Adrenal gland (tissue), 5 donors: ENCODE measurements at regions not wholly inside any gene's neighbourhood (a gene's known extent, or its start where the extent isn't known, plus 50 kb on each side); places are given as distances from the start of the nearest gene placed in this dataset.

Experiments
- POLR2A ChIP-seq, 2 donors: fragments of 450-650 bp; IDR thresholded peaks; one replicate each; pipeline ENCODE4 v1.6.1; 2017; ENCODE audit warnings: antibody characterized with exemption in 2 of 2, mild to moderate bottlenecking in 2 of 2, moderate library complexity in 1 of 2
- TF ChIP-seq, protein P1 (sequence below), 6 experiments: fragments of 450-650 bp in 4 of 6; fragments of 200-600 bp in 2 of 6; sonication (generic) in 1 of 6; IDR thresholded peaks; 1 replicate in 5 of 6; 2 replicates in 1 of 6; pipeline versions ENCODE4 v1.5.1 to v1.8.0; 2016 to 2021; ENCODE audit warnings: antibody characterized with exemption in 6 of 6, mild to moderate bottlenecking in 2 of 6, moderate library complexity in 1 of 6
- donor health status: DM: no; HTN: no; CAD: no.

DNA sequence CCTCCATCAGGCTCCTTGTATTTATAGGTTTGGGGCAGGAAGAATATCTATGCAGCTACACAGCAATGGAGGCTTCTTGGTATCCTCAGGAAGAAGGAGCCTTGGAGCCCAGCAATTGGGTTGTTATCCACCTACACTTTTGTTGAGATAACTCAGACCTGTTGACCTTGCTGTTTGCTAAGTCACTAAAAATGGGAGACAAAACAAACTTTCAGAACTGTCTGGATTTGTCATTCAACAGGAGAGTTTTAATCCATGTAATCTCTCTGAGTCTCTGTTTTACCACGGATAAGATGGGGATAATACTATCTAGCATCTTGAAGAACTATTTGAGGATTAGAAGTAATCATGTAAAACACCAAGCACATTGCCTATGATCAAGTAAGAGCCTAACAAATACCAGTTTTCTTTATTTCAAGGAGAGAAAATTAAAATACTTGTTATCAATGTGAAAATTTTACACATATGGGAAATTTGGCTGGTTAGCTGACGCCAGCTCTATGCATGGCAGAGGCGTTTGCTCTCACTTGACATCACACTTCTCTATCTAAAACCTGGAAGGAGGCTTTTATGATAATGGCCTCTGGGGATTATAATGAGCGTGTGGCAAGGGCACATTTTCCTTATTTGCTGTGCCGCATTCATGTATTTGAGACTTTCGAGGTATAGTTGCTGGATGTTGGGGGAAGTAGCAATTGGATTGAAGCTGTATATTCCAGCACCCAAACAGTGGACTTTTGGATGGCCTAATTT is 215.6 kb downstream of the PDCD6IP start:
- TF ChIP-seq, protein P1, sequence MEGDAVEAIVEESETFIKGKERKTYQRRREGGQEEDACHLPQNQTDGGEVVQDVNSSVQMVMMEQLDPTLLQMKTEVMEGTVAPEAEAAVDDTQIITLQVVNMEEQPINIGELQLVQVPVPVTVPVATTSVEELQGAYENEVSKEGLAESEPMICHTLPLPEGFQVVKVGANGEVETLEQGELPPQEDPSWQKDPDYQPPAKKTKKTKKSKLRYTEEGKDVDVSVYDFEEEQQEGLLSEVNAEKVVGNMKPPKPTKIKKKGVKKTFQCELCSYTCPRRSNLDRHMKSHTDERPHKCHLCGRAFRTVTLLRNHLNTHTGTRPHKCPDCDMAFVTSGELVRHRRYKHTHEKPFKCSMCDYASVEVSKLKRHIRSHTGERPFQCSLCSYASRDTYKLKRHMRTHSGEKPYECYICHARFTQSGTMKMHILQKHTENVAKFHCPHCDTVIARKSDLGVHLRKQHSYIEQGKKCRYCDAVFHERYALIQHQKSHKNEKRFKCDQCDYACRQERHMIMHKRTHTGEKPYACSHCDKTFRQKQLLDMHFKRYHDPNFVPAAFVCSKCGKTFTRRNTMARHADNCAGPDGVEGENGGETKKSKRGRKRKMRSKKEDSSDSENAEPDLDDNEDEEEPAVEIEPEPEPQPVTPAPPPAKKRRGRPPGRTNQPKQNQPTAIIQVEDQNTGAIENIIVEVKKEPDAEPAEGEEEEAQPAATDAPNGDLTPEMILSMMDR (IDR thresholded peaks at IDR 0.05): no peak
- TF ChIP-seq POLR2A (IDR thresholded peaks at IDR 0.05): no peak
